HCT116 (cell line): ENCODE measurements at regions not wholly inside any gene's neighbourhood (a gene's known extent, or its start where the extent isn't known, plus 50 kb on each side); places are given as distances from the start of the nearest gene placed in this dataset.

Experiments
- CTCF ChIP-seq, 3 experiments: fragments of 200-600 bp in 1 of 3; sonication (generic) in 1 of 3; IDR thresholded peaks in 2 of 3; conservative IDR thresholded peaks in 1 of 3; 2 replicates each; pipeline ENCODE4 v1.5.1; 2012 to 2017; ENCODE audit warnings: low read depth in 2 of 3, low read length in 2 of 3, antibody characterized with exemption in 1 of 3, borderline replicate concordance in 1 of 3, control low read depth in 1 of 3, mild to moderate bottlenecking in 1 of 3, mixed read lengths in 1 of 3, mixed run types in 1 of 3, moderate library complexity in 1 of 3; ENCODE audit not compliant: insufficient read depth in 1 of 3
- ELF1 ChIP-seq: IDR thresholded peaks from 2 replicates; pipeline ENCODE4 v1.6.1; 2012; ENCODE audit warnings: low read depth, borderline replicate concordance
- EZH2 ChIP-seq: fragments of 200-600 bp; sonication (generic); IDR thresholded peaks from 2 replicates; pipeline ENCODE4 v1.6.1; 2017; ENCODE audit warnings: antibody characterized with exemption, mixed run types
- POLR2A ChIP-seq: IDR thresholded peaks from 2 replicates; pipeline ENCODE4 v1.7.0; 2011; ENCODE audit warnings: borderline replicate concordance; ENCODE audit not compliant: insufficient read depth, insufficient read length; ENCODE audit errors: extremely low read depth
- SIN3A ChIP-seq: IDR thresholded peaks from 2 replicates; pipeline ENCODE4 v1.6.1; 2012; ENCODE audit warnings: low read depth
- ZBTB33 ChIP-seq: IDR thresholded peaks from 2 replicates; pipeline ENCODE4 v1.6.1; 2011; ENCODE audit warnings: mild to moderate bottlenecking, low read length, moderate library complexity; ENCODE audit not compliant: insufficient replicate concordance; ENCODE audit errors: extremely low read depth

GRCh38 chr14:83814896-83815295, 1715.0 kb upstream of the FLRT2 start:
- TF ChIP-seq POLR2A (no peak), SIN3A (no peak), ZBTB33 (no peak), CTCF (IDR thresholded peaks at IDR 0.05 in 2 of 3, conservative IDR thresholded peaks at IDR 0.05 in 1 of 3; ENCODE audit: borderline replicate concordance in 1 of 3, insufficient read depth in 1 of 3, low read depth in 2 of 3, low read length in 2 of 3) (no peak), EZH2 (no peak), ELF1 (no peak)
